Small intestine (tissue), 7 donors: ENCODE measurements at regions not wholly inside any gene's neighbourhood (a gene's known extent, or its start where the extent isn't known, plus 50 kb on each side); places are given as distances from the start of the nearest gene placed in this dataset.
"Not testable (repeated sequence)": the region's sequence is repeated elsewhere in the genome, so short reads cannot be mapped to it uniquely, and the experiment has no call there.

Experiments used
- DNase-seq, 2 donors: peaks; one replicate each; pipeline versions ENCODE4 v3.0.0 to v3.0.0-alpha.2; 2013
- FAIRE-seq: peaks from 2 replicates; lab custom pipeline; 2012; peaks lifted over from hg19 to GRCh38; lab: Jason Lieb, UNC
- H3K27ac ChIP-seq, 3 donors: one replicate each; pipeline ENCODE4 v1.5.1; 2013; ENCODE audit warnings: low read length in 2 of 3, mild to moderate bottlenecking in 2 of 3, control low read depth in 1 of 3, inconsistent platforms in 1 of 3, low read depth in 1 of 3, moderate library complexity in 1 of 3
- H3K27me3 ChIP-seq, 3 donors: one replicate each; pipeline ENCODE4 v1.6.1; 2013; ENCODE audit warnings: low read length in 3 of 3, inconsistent platforms in 1 of 3; ENCODE audit not compliant: control insufficient read depth in 3 of 3, insufficient read depth in 3 of 3
- H3K36me3 ChIP-seq, 3 donors: one replicate each; pipeline ENCODE4 v1.6.1; 2013; ENCODE audit warnings: low read length in 3 of 3, inconsistent platforms in 1 of 3, low read depth in 1 of 3, mild to moderate bottlenecking in 1 of 3, moderate library complexity in 1 of 3; ENCODE audit not compliant: control insufficient read depth in 3 of 3, insufficient read depth in 2 of 3
- H3K4me1 ChIP-seq, 3 donors: one replicate each; pipeline ENCODE4 v1.6.1; 2013; ENCODE audit warnings: low read length in 2 of 3, inconsistent platforms in 1 of 3, low read depth in 1 of 3, mild to moderate bottlenecking in 1 of 3, moderate library complexity in 1 of 3; ENCODE audit not compliant: control insufficient read depth in 3 of 3, insufficient read depth in 2 of 3
- H3K4me3 ChIP-seq, 3 donors: one replicate each; pipeline ENCODE4 v1.5.1; 2013; ENCODE audit warnings: low read length in 3 of 3, control low read depth in 1 of 3, inconsistent platforms in 1 of 3, low read depth in 1 of 3, mild to moderate bottlenecking in 1 of 3, moderate library complexity in 1 of 3
- H3K9me3 ChIP-seq, 2 donors: one replicate each; pipeline ENCODE4 v1.6.1; 2013; ENCODE audit warnings: low read depth in 1 of 2, low read length in 1 of 2; ENCODE audit not compliant: control insufficient read depth in 2 of 2, insufficient read depth in 1 of 2
- WGBS, 3 donors: extraction: QIAGEN DNeasy Blood & Tissue Kit; methylation state at CpG; one replicate each; pipeline ENCODE4 v1.1.7; 2013; 5-methylcytosine and 5-hydroxymethylcytosine counted together
- donor health status: healthy with polysubstance abuse.
- donor health status: control.
- donor health status: control.
- donor health status: Bipolar disorder and iron deficiency.
- donor health status: healthy.

GRCh38 chr3:139173372-139174108 lies 128.8 kb upstream of the PRR23C start:
- Histone ChIP-seq H3K36me3 (no peaks in the 10 kb centered on the region), H3K4me3 (no peak overlapping the region), H3K9me3 (peaks cover 0 to 10% of the 10 kb centered on the region in 2 donors), H3K27ac (no peak overlapping the region), H3K27me3 (no peaks in the 10 kb centered on the region), H3K4me1 (no peaks in the 10 kb centered on the region)
- DNase-seq (no peak), FAIRE-seq (no peak)
- 29 to 32% (median 31%) methylated on average over 9 of the region's 9 CpGs for WGBS, 3 donors

- no peak for DNase-seq
- H3K4me1 ChIP-seq = no peaks in the 10 kb centered on the region
- no peak overlapping the region for H3K4me3 ChIP-seq
- H3K9me3 ChIP-seq = peaks cover 0 to 7% of the 10 kb centered on the region in 2 donors
- no peaks in the 10 kb centered on the region for H3K27me3 ChIP-seq
- H3K36me3 ChIP-seq = no peaks in the 10 kb centered on the region
- FAIRE-seq = no peak
- no peak overlapping the region for H3K27ac ChIP-seq
- 93 to 98% (median 98%) methylated on average over 2 of the region's 2 CpGs for WGBS, 3 donors
Observed at GRCh38 chr3:139180489-139180888, 135.8 kb upstream of the PRR23C start.

GRCh38 chr3:139182143-139182542 lies 137.5 kb upstream of the PRR23C start:
- no peaks in the 10 kb centered on the region for H3K36me3 ChIP-seq
- DNase-seq (no peak), FAIRE-seq (no peak)
- no peak overlapping the region for H3K4me3 ChIP-seq
- peaks cover 0 to 7% of the 10 kb centered on the region in 2 donors for H3K9me3 ChIP-seq
- H3K27ac ChIP-seq = no peak overlapping the region
- H3K4me1 ChIP-seq = no peaks in the 10 kb centered on the region
- no peaks in the 10 kb centered on the region for H3K27me3 ChIP-seq
- WGBS, 3 donors = 49 to 67% (median 56%) methylated on average over 2 of the region's 2 CpGs

- DNase-seq = no peak
- WGBS, 3 donors = 40 to 54% (median 53%) methylated on average over 2 of the region's 2 CpGs
- Histone ChIP-seq H3K27me3 (no peaks in the 10 kb centered on the region), H3K4me3 (no peak overlapping the region), H3K9me3 (peaks cover 0 to 7% of the 10 kb centered on the region in 2 donors), H3K4me1 (no peaks in the 10 kb centered on the region), H3K27ac (no peak overlapping the region), H3K36me3 (no peaks in the 10 kb centered on the region)
- FAIRE-seq = no peak
Observed at GRCh38 chr3:139182598-139182997, 137.9 kb upstream of the PRR23C start.

GRCh38 chr3:139185527-139185926 lies 140.8 kb upstream of the PRR23C start:
- H3K9me3 ChIP-seq = peaks cover 0 to 7% of the 10 kb centered on the region in 2 donors
- no peaks in the 10 kb centered on the region for H3K4me1 ChIP-seq
- DNase-seq (no peak), FAIRE-seq (no peak)
- H3K36me3 ChIP-seq = no peaks in the 10 kb centered on the region
- no peak overlapping the region for H3K27ac ChIP-seq
- no peak overlapping the region for H3K4me3 ChIP-seq
- WGBS, 3 donors = 63 to 93% (median 82%) methylated on average over 3 of the region's 3 CpGs
- no peaks in the 10 kb centered on the region for H3K27me3 ChIP-seq

- Histone ChIP-seq H3K4me1 (no peaks in the 10 kb centered on the region), H3K36me3 (no peaks in the 10 kb centered on the region), H3K27ac (no peak overlapping the region), H3K27me3 (no peaks in the 10 kb centered on the region), H3K4me3 (no peak overlapping the region), H3K9me3 (no peaks in the 10 kb centered on the region)
- 10 to 25% (median 17%) methylated on average over 1 of the region's 1 CpG for WGBS, 3 donors
- FAIRE-seq (no peak), DNase-seq (peak; percentile 54 to 62)
Observed at GRCh38 chr3:139187154-139187553, 142.5 kb upstream of the PRR23C start.

GRCh38 chr3:139187648-139188047 lies 143.0 kb upstream of the PRR23C start:
- Histone ChIP-seq H3K27me3 (no peaks in the 10 kb centered on the region), H3K27ac (no peak overlapping the region), H3K9me3 (no peaks in the 10 kb centered on the region), H3K36me3 (no peaks in the 10 kb centered on the region), H3K4me1 (no peaks in the 10 kb centered on the region), H3K4me3 (no peak overlapping the region)
- WGBS, 3 donors = 79 to 84% (median 79%) methylated on average over 4 of the region's 4 CpGs
- DNase-seq (no peak), FAIRE-seq (no peak)

GRCh38 chr3:139189943-139190342 lies 145.3 kb upstream of the PRR23C start:
- DNase-seq = no peak
- no peak overlapping the region for H3K27ac ChIP-seq
- H3K36me3 ChIP-seq = no peaks in the 10 kb centered on the region
- no peak for FAIRE-seq
- H3K9me3 ChIP-seq = no peaks in the 10 kb centered on the region
- no peak overlapping the region for H3K4me3 ChIP-seq
- H3K27me3 ChIP-seq = no peaks in the 10 kb centered on the region
- 92 to 94% (median 93%) methylated on average over 5 of the region's 5 CpGs for WGBS, 3 donors
- no peaks in the 10 kb centered on the region for H3K4me1 ChIP-seq

- H3K36me3 ChIP-seq, H3K27ac ChIP-seq, H3K4me3 ChIP-seq, DNase-seq, H3K4me1 ChIP-seq, H3K9me3 ChIP-seq, H3K27me3 ChIP-seq, FAIRE-seq: not testable (repeated sequence)
- 58 to 81% (median 73%) methylated on average over 2 of the region's 5 CpGs for WGBS, 3 donors
Observed at GRCh38 chr3:139194421-139194820, 149.4 kb upstream of the MRPS22 start.
